ENCODE measurements at regions not wholly inside any gene's neighbourhood (a gene's known extent, or its start where the extent isn't known, plus 50 kb on each side); places are given as distances from the start of the nearest gene placed in this dataset.

DNA sequence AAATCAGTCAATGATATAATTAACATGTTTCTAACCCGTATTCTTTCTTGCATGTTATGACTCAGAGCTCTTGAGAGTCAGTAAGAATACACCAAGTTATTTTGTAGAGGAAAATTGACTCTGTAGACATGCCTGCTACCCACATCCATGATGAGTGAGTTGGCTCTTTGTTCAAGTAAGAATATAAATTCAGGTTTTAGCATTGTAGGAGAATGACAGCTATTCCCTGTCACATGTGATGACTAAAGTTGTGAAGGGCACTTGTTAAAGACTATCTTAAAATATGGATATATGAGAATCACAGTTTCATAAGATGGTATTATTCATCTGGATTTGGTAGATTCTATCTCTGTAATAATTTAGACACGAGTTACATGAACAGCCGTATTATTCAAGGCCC, 209.1 kb downstream of the CCDC59 start:
- DNase-seq: no peak

GRCh38 chr12:82146740-82147139, 211.4 kb downstream of the CCDC59 start:
- DNase-seq: no peak

- no peak for DNase-seq
Observed at GRCh38 chr12:82144505-82144904, 213.7 kb downstream of the CCDC59 start.

GRCh38 chr12:82132390-82132789, 225.8 kb downstream of the CCDC59 start:
- no peak for DNase-seq

- DNase-seq: no peak
Observed at GRCh38 chr12:82130762-82131161, 227.4 kb downstream of the CCDC59 start.

DNA sequence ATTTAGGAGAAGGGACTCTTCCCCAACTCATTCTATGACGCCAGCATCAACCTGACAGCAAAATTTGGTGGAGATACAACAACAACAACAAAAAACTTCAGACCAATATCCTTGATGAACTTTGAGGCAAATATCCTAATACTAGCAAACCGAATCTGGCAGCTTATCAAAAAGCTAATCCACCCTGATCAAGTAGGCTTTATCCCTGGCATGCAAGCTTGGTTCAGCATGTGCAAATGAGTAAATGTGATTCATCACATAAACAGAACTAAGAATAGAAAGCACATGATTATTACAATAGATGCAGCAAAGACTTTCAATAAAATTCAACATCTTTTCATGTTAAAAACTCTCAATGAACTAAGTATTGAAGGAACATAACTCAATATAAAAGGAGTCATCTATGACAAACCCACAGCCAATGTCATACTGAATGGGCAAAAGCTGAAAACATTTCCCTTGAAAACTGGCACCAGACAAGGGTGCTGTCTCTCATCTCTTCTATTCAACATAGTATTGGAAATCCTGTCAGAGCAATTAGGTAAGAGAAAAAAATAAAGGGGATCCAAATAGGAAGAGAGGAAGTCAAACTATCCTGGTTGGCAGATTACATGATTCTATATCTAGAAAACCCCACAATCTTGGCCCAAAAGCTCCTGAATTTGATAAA, 233.3 kb downstream of the CCDC59 start:
- DNase-seq: no peak

DNA sequence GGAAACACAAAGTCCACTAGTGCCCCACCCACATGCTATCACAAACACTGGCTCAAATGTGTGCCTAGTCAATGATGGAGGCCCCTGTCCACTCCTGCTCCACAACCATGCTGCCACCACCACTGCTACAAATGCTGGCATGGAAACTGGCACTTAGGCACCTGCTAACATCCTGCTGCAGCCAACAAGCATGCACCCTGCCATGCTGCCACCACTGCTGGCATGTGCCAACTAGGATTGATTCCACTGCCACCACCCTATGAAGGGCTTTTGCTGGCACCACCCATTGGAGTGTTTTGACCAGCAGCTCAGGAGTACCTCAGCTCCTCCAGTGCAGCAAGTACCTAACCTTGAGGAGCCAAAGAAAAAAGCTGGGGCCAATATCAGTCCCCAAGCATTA, 236.6 kb downstream of the CCDC59 start:
- DNase-seq: no peak

- no peak for DNase-seq
Observed at GRCh38 chr12:82120901-82121300, 237.3 kb downstream of the CCDC59 start.

DNA sequence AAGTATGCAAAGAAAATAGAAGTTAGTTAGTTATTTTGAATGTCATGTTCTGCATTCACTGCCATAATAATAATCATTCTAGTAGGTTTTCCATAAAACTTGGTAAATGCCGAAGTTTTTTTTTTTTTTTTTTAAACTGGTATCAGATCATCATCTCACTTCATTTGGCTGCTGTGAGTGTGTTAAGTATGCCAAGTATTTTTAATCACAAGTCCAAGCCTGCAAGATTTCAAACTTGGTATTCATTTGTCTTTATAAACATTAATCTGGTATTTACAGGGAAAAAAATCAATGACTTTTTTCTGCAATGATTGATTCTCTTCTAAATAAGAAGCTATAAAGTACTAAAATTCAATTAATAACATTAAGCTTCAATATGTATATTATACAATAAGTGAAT, 248.9 kb downstream of the CCDC59 start:
- DNase-seq: no peak

DNA sequence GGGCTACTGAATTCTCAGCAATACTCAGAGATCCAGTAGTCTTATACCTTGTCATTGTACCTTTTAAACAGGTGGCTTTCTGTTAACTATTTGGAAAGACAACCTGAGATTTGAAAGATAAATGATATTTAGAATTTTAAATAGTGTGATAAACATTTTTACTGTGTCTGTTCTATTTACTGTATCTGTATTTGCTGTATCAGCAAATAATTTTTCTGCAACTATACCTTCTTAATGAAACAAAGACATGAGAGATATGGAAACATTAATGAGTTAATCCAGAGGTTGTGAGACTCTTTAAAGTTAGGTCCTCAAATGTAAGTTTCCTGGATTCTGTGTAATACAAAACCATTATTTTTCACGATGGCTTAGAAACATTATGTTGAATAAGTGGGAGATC, 249.6 kb downstream of the CCDC59 start:
- no peak for DNase-seq

DNA sequence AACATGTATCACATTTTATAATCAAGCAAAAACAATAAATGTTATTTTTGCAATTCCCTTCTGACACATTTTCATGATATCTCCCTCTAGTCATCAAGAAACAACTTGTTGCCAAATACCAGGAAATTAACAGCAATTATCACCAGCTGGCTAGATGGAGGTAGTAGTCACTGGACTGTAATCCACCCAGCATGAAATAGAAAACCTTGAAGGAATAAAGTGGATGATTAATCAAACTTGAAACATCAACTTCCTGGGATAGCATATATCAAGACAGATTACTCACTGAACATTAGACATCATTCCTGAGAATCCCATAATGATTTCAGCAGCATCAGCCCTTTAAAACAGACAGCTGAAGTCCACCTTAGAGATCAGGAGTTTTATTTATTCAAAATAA, 259.0 kb downstream of the CCDC59 start:
- no peak for DNase-seq

GRCh38 chr12:82097877-82098276, 260.3 kb downstream of the CCDC59 start:
- DNase-seq: no peak

GRCh38 chr12:82097438-82097837, 260.7 kb downstream of the CCDC59 start:
- DNase-seq: no peak

DNA sequence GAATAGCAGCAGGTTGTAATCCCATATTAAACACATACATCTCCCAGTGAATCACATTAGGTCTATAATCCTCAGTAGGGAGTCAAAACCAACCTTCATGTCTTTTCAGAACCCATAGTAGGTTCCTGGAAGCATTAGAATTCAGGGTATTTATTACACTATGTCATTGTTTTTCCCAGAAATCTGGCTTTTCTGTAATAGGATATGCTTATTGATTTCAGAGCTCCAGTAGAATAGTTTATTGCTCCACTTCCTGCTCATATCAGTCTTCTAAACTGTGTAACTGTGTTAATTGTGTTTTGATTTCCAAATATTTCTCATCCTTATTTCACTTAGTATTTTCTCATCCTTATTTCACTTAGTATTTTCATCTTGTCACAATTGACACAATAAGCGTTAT, 268.0 kb downstream of the CCDC59 start:
- no peak for DNase-seq

- DNase-seq: no peak
Observed at GRCh38 chr12:82089369-82090121, 268.6 kb downstream of the CCDC59 start.

DNA sequence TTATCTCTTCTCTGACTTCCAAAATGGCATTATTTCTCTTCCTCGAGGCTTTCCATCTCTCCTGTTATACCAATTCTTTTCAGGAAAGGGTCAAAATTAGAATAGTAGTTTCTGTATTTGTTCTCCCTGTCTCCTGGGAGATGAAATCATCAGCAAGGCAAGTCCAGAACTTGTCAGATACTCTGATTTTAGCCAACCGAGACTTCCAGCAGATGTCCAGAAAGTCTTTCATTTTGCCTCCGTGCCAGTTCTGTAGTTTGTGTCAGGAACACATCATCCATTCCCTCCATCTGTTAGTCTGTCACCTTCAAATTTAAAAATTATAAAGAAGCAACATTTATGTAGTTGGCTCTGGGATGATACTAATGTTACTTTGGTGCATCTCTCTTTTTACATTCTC, 275.7 kb downstream of the CCDC59 start:
- no peak for DNase-seq

- no peak for DNase-seq
Observed at GRCh38 chr12:82069931-82070514, 288.2 kb downstream of the CCDC59 start.

DNA sequence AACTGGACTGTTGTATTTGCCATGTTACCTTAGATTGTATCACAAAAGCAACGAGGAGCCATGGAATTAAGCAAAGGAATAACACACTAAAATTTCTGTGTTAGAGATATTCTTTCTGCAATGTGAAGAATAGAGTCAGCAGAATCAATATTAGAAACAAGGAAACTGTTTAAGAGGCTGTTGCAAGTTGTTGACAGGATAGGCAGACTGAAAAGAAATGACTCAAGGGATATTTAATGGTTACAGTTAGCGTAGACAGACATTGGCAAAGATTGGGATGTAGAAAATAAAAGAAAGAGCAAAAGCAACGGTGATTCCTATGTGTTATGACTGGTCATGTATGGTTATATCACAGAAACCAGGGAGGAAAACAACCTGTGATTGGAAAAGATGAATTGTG, 299.0 kb upstream of the PPFIA2 start:
- DNase-seq: no peak

- no peak for DNase-seq
Observed at GRCh38 chr12:82057770-82058169, 298.6 kb upstream of the PPFIA2 start.

GRCh38 chr12:82055391-82055790, 296.2 kb upstream of the PPFIA2 start:
- peak; percentile 4 for DNase-seq

DNA sequence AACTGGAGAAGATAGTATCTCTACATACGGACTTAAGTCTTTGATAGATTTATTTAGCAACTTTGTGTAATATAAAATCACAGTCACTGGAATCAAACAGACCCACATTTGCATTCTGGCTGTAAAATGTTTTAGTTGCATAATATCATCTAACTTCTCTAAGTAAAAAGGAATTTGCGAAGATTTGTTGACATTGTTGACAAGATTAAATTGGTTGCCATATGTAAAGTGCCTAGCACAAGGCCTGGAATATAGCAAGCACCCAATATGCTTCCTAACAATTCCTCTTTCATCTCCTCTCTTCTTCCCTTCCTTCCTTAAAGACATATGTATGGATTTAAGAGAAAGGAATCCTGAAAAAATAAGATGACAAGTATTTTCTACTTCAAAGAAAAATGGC, 295.4 kb upstream of the PPFIA2 start:
- no peak for DNase-seq

GRCh38 chr12:82047446-82047845, 288.3 kb upstream of the PPFIA2 start:
- DNase-seq: no peak

GRCh38 chr12:82040987-82041743, 282.0 kb upstream of the PPFIA2 start:
- DNase-seq: no peak

- DNase-seq: no peak
Observed at GRCh38 chr12:82034769-82035168, 275.6 kb upstream of the PPFIA2 start.
